GM23248 (cell line): ENCODE measurements at regions not wholly inside any gene's neighbourhood (a gene's known extent, or its start where the extent isn't known, plus 50 kb on each side); places are given as distances from the start of the nearest gene placed in this dataset.
"Not testable (repeated sequence)": the region's sequence is repeated elsewhere in the genome, so short reads cannot be mapped to it uniquely, and the experiment has no call there.

Source experiments
- EZH2 ChIP-seq: fragments of 200-600 bp; sonication (generic); IDR thresholded peaks from 2 replicates; pipeline ENCODE4 v1.6.1; 2018; ENCODE audit warnings: antibody characterized with exemption, mild to moderate bottlenecking; ENCODE audit not compliant: insufficient read depth, poor library complexity, severe bottlenecking
- EZH2phosphoT487 ChIP-seq: fragments of 200-600 bp; sonication (generic); IDR thresholded peaks from 2 replicates; pipeline ENCODE4 v1.6.1; 2018; ENCODE audit warnings: antibody characterized with exemption, moderate library complexity, mild to moderate bottlenecking, low read depth; ENCODE audit not compliant: insufficient read depth

GRCh38 chr1:60606921-60607320 lies 475.4 kb upstream of the NFIA start:
- TF ChIP-seq EZH2, EZH2phosphoT487: not testable (repeated sequence)
